Breast epithelium (tissue), 3 donors: ENCODE measurements at regions not wholly inside any gene's neighbourhood (a gene's known extent, or its start where the extent isn't known, plus 50 kb on each side); places are given as distances from the start of the nearest gene placed in this dataset.

Source experiments
- POLR2A ChIP-seq: fragments of 450-650 bp; IDR thresholded peaks from one replicate; pipeline ENCODE4 v1.6.1; 2016; ENCODE audit warnings: antibody characterized with exemption, mild to moderate bottlenecking, moderate library complexity
- POLR2AphosphoS5 ChIP-seq, 3 donors: sonication (generic); formaldehyde crosslinking; IDR thresholded peaks; one replicate each; pipeline ENCODE4 v1.6.1; 2017; ENCODE audit warnings: antibody characterized with exemption in 3 of 3
- TF ChIP-seq, protein P1 (sequence below), 3 donors: fragments of 450-650 bp; IDR thresholded peaks; one replicate each; pipeline ENCODE4 v1.5.1; 2016 to 2017; ENCODE audit warnings: antibody characterized with exemption in 3 of 3, mild to moderate bottlenecking in 3 of 3, moderate library complexity in 3 of 3

GRCh38 chr12:126685636-126686035 lies 1581.3 kb upstream of the TMEM132C start:
- TF ChIP-seq, protein P1, sequence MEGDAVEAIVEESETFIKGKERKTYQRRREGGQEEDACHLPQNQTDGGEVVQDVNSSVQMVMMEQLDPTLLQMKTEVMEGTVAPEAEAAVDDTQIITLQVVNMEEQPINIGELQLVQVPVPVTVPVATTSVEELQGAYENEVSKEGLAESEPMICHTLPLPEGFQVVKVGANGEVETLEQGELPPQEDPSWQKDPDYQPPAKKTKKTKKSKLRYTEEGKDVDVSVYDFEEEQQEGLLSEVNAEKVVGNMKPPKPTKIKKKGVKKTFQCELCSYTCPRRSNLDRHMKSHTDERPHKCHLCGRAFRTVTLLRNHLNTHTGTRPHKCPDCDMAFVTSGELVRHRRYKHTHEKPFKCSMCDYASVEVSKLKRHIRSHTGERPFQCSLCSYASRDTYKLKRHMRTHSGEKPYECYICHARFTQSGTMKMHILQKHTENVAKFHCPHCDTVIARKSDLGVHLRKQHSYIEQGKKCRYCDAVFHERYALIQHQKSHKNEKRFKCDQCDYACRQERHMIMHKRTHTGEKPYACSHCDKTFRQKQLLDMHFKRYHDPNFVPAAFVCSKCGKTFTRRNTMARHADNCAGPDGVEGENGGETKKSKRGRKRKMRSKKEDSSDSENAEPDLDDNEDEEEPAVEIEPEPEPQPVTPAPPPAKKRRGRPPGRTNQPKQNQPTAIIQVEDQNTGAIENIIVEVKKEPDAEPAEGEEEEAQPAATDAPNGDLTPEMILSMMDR (IDR thresholded peaks at IDR 0.05) = no peak
- TF ChIP-seq POLR2AphosphoS5 (IDR thresholded peaks at IDR 0.05) (no peak), POLR2A (no peak)
